ENCODE measurements at regions not wholly inside any gene's neighbourhood (a gene's known extent, or its start where the extent isn't known, plus 50 kb on each side); places are given as distances from the start of the nearest gene placed in this dataset.
"Not testable (repeated sequence)": the region's sequence is repeated elsewhere in the genome, so short reads cannot be mapped to it uniquely, and the experiment has no call there.

DNA sequence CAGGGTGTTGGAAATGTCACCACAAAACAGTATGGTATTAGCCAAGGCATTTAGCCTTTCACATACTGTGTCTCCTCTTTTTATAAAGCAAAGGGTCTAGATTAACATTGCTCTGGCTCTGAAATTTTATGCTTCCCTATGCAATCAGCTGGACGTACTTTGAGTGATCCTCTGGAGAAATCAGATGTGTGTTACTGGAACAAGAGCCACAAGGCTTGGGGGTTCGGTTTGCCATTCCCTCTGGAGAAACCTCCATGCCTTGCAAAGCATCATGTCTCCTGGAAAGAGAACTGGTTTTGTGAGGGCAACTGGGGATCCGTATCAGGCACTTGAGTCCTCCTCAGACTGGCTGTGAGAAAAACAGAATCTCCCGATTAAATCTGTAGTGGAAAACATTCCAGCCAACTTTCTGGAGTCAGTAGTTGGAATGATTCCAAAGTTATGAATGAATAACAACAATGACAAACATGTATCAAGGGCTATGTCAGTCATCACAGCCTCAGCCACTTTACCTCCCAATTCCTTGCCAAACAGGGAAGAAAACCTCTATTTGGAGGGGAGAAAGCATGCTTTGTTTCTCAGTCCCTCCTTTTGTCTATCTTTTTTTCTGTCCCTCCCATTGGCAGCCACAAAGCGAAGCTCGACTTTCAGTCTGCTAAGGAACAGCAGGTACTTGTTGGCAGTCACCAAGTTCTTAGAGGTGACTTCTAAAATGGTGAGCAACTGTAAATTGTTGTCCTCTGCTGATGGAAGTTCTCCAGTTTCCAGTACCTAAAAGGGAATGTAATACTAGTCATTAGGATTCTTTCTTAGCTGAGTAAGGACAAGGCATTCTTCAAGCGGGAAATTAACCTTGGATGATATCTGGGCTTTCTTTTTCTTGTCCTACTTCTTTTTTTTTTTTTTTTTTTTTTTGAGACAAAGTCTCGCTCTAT is 864.8 kb upstream of the AUTS2 start:
- DNase-seq: no peak

DNA sequence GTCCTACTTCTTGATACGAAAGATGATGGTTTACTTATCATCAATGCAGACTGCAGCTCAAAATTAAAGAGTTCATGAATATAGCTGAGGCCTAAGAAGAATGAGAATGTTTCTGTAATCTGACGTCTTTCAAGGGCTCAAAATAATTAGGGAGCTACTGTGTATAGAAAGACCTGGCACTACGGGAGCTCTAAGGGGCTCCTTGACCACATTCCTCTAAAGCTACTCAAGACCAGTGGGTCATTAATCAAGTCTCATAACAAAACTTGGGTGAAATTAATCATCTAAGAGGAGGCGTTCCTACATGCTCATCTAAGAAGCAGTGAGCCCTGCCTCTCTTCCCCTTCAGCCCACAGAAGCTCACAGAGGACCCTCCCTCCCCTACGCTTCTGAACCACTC is 863.8 kb upstream of the AUTS2 start:
- no peak for DNase-seq

DNA sequence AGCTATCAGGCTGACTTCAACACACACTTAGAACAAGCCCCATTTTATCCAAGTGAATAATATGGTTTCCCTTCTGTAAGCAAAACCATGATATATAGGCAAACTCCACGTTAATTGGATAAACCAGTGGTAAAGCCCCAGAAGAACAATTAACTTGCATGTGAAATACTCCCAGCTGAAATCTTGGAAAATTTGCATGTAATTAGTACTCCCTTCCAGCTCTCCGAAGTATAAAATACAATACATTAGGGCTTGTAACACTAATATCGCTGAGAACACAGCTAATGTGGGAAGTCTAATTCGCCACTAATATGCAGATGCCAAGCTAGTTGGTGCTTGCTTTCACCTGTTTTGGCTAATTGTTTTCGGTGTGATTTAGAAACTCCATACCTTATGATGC is 859.0 kb upstream of the AUTS2 start:
- no peak for DNase-seq

DNA sequence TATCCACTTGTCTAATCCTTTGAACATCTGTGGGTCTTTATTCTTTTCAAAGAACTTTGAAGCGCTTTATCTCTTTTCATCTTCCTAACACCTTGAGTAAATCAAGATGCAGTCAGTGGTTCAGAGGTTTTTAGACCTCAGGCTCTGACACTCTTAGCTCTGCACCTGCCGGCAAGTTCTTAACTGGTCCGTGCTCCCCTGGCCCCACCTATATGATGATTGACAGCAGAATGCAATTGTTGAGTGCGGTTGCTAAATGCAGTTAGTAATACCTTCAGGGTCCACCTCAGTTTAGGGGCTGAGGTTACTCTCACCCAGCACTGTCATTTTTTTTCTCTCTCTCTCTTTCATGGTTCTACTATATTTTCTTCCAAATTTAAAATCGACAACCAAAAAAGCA is 854.2 kb upstream of the AUTS2 start:
- no peak for DNase-seq

DNA sequence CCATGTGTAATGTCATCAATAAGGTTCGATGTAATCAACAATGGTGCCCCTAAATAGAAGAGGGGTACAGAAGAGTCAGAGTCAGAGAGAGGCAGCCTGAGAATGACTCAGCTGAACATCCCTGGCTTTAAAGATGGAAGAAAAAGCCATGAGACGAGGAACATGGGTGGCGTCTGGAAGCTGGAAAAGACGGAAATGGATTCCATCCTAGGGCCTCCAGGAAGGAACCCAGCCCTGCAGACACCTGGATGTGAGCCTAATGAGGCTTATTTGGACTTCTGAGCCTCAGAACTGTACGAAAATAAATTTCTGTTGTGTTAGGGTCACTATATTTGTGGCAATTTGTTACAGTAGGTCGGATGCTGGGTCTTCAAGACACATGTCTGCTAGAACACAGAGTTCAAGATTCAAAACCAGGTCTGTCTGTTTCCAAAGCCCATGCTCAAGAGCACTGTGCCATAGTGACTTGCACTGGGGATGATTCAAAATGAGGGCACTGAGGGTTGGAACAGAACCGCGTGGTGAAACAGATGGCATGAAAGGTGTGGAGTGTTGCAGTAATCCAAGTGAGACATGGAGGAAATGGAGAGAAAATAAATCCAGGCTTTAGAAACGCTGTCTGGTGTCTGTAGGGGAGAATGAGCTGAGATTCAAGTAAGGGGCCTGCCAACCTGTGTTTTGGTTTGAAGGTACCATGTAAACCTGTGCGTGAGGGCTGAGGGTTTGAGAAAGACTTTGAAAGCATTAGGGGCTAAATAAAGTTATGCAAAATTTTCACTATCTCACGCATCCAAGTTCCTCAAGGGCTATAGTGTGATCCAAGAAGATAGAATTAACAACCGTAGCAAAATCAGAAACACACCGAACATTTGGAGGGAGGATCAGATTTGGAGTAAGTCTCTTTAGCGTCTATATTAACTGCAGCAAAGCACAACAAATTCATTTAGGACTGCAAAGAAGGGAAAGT is 849.1 kb upstream of the AUTS2 start:
- DNase-seq: no peak

DNA sequence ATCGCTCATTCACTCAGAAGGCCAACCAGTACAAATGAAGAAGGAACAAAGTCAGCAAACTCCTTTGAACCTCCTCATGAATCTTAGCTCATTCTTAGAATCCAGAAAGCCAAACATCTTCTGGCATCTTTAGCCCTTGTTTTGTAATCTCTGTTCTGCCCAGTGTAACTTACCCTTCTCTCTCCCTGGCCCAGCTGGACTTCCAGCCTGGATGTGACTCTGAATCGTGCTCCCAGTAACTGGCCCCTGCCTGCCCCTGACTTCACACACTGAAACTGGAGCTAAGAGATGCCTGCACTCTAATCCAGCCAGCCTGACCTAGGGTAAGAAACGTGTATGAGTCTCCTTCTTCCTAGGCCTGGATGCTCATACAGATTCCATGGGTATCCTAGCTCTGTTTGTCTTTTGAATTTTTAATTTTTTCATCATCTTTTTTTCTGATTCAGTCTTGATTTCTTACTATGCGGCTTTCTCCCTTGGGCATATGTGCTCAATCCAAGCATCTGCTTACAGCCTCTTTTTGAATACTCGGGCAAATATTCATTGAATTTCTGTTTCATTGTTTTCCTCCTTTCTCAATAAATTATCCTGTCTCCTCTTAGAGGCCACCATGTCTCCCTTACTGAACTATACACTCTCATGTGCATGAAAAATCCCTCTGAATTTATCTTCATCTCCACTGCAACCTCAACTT is 845.6 kb upstream of the AUTS2 start:
- DNase-seq: no peak

DNA sequence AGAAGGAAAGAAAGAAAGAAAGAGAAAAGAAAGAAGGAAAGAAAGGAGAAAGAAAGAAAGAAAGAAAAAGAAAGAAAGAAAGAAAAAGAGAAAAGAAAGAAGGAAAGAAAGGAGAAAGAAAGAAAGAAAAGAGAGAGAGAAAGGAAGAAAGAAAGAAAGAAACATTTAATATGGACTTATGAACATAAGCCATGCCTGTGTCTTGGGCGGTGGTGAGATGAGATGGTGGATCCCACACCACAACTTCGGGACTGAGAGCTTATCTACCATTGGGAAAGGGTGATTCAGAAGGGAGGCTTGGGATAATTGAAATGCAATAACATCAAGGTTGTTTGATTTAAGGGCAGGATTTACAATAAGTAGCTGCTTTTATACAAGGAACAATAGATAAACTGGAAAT is 843.9 kb upstream of the AUTS2 start:
- DNase-seq: no peak

DNA sequence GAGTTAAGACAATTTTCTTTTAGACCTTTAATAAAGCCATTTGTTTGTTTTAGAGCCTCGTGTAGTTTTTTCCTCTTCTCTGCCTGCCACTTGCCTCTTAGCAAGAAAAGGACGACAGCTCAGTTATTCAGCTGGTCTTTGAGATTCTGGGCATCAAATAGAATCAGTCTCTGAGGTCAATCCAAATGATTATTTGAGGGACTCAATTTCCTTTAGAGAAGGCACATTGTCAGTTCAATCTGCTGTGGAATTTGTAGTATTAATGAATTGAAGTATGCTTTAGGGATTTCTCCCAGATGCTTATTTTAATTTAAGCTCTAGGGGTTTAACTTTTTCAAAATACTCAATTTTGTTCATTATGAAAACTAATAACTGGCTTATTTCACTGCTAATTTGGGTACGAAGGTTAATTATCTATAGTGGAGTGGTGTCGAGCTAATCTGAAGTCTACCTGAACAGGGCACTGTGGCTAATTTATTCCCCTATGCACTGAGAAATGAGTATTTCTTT is 841.2 kb upstream of the AUTS2 start:
- DNase-seq: no peak

DNA sequence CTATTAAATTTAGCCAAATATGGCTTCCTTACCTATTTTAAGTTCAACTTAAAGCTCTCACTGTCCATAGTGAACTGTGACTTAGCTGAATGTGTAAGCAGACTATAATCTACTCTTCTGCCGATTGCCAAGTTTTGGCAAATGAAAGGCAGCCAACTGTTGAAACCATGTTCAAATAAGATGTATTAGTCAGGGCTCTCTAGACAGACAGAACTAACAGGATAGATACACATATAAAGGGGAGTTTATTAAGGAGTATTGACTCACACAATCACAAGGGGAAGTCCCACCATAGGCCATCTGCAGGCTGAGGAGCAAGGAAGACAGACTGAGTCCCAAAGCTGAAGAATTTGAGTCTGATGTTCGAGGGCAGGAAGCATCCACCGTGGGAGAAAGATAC is 837.7 kb upstream of the AUTS2 start:
- no peak for DNase-seq

DNA sequence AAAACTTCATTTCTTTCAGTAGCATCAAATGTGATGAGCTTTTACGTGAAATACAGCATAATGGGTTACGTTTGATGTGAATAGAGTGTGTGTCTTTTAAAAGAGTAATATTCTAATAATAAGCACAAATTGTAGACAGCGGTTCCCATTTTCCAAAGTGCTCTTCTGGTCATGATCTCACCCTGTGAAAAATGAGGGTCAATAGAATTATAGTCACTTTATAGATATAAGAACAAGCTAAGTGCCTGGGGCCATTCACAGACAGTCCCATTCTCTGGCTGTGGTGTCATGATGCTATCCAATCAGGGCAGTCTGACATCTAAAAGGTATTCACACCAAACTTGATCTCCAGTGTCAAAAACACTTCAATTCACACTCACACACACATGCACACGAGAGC is 830.8 kb upstream of the AUTS2 start:
- DNase-seq: no peak

DNA sequence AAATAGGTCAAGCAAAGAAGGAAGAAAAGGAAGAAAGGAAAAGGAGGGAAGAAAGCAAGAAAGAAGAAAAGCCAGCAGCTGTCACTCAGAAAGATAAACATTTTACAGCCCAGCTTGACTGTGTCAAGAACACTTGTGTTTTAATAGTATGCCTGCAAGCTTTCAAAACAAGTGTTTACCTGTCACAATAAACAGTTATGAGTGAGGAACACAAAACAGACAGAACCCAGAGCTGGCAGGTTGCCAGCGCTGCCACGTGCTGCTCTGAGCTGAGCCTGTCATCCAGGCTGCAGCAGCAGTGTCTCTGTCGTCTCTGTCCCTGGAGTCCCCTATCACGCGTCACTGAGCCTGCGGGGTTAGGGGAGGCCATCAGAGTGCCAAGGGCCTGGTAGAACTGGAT is 827.6 kb upstream of the AUTS2 start:
- DNase-seq: peak in 1 of 2 experiments; percentile 26

DNA sequence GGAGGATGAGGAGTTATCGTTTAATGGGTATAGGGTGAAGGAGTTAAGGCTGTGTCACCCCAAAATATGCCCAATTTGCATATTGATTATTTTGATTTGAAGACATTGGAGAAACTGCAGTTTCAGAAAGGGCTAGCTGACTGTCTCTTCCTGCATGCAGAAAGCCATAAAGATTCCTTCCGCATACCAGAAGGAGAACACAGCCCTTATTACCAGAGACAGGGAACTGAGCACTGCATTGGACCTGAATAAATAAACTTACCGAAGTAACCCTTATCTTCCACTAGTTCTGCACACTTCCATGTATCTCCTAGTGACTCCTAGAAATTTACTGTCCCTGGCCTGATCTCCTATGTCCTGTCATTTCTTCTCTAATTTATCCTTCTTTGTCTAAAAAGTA is 821.9 kb upstream of the AUTS2 start:
- no peak for DNase-seq

DNA sequence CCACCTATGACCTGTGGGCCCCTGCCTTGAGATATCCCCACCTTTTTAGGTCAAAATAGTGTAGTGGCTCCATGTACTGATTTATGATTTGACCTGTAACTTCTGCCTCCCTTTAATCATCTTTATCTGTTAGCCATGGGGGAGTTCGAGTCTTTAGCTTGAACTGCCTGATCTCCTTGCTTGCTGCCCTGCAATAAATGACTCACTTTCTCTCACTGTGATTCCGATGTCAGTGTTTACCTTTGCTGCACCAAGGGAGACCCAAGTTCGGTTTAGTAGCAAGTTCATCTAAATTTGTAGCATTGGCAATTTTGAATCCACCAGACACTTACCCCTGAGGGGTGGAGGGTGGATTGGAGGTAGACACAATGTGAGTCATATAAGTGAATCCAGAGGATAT is 814.6 kb upstream of the AUTS2 start:
- no peak for DNase-seq

DNA sequence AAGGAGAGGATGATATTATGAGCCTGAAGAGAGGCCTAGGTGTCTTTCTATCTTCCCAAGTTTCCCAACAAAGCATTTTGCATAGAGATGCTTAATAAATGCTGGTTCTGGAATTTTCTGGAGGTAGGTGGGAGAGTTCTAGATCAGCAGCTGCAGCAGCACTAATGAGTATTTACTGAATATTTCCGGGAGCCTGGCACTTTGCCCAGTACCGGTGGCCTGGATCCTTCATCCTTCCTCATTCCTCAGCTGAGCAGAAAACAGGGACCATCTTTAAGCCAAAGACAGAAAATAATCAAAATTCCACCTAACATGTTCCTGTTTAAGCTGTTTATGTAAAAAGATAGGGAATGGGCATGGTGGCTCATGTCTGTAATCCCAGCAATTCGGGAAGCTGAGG is 813.2 kb upstream of the AUTS2 start:
- no peak for DNase-seq

DNA sequence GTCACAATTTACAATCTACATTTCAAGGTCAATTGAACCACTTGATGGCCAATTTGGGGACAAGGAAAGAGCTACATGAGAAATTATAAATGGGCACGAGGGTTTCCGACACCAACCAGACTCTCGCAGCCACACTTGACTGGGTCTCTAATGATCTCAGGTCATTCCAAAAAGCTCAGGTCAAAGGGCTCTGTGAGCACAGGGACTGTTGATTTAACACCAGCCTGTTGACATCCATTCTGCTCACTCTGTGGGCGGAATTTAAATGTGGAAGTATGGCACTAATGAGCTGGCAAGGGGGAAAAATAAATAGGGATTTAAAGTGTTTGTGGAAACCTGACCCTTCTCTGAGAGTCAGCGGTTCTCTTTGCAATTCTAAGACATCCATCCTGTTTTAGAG is 810.7 kb upstream of the AUTS2 start:
- no peak for DNase-seq

DNA sequence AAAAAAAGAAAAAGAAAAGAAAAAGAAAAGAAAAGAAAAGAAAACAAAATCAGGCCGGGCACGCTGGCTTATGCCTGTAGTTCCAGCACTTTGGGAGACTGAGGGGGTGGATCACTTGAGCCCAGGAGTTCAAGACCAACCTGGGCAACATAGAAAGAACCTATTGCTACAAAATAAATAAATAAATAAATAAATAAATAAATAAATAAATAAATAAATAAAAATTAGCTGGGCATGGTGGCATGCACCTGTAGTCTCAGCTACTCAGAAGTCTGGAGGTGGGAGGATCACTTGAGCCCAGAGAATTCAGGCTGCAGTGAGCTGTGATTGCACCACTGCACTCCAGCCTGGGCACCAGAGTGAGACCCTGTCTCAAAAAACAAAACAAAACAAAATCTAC is 809.7 kb upstream of the AUTS2 start:
- not testable (repeated sequence) for DNase-seq

DNA sequence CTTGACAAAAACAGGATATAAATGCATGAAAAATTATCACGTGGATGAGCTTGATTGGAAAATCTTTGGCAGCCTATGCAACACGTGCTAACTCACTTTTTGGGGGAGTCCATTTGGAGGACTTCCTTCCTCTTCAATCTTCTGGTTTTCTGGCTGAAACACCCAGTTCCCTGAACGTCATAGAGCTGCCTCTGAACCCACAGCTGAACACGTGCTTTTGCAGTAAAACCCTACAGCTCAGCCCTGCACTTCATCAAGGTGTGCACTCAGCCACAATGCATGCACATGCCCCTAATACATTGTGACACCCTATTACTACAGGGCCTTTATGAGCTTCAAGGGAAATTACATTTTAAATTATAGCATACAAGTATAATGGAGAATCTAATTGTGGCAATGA is 808.7 kb upstream of the AUTS2 start:
- no peak for DNase-seq

DNA sequence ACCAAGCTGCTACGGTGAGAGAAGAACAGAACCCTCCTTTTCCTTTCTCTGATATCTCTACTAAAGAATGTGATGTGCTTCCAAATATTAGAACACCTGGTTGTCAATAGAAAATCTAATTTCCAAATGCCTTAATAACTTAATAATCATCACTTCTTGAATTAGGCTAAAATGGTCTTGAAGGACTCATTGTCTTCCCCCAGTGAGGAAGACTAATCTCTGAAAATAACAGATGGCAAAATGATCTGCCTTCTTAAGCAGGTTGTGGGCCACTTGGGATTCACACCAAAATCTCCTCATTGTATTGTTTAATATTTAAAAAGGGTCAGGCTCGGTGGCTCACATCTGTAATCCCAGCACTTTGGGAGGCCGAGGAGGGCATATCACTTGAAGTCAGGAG is 805.9 kb upstream of the AUTS2 start:
- DNase-seq: no peak

DNA sequence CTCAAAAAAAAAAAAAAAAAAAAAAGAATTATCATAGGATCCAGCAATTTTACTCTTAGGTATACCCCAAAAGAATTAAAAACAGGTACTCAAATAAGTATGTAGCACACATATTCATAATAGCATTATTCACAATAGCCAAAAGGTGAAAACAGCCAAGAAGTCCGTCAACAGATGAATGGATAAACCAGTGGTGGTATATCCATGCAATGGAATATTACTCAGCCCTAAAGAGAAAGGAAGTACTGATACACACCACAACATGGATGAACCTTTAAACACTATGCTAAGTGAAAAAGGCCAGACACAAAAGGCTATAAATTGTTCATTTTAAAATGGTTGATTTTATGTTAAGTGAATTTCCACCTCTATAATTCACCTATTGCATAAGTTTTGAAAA is 804.8 kb upstream of the AUTS2 start:
- DNase-seq: no peak

DNA sequence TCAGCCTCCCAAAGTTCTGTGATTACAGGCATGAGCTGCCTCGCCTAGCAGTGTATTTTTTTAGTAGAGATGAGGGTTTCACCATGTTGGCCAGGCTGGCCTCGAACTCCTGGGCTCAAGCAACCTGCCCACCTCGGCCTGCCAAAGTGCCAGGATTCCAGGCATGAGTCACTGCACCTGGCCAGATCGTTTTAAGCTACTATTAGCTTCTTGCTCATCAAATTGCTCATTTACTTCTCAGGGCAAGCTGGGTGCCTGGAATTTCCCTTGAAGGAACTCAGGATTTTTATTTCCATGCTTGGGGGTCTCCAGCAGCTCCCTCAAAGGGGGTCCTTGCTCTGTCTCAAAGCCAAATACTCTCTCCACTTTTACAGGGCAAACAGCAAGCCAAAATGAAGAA is 798.0 kb upstream of the AUTS2 start:
- no peak for DNase-seq

DNA sequence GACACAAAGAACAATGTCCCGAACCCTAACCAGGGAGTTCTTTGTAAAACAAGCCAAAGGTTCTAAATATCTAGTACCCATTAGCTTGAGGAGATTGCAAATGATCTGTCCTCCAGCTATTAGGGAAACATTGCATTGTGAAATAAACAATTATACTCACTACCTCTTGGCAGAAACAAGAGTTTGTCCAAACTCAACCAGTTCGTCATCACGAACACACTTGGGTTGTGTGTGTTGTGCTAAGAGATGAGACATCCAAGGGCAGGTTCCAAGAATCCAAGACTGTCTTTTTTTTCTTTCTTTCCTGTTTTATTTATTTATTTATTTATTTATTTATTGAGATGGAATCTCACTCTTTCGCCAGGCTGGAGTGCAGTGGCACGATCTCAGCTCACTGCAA is 793.1 kb upstream of the AUTS2 start:
- no peak for DNase-seq

DNA sequence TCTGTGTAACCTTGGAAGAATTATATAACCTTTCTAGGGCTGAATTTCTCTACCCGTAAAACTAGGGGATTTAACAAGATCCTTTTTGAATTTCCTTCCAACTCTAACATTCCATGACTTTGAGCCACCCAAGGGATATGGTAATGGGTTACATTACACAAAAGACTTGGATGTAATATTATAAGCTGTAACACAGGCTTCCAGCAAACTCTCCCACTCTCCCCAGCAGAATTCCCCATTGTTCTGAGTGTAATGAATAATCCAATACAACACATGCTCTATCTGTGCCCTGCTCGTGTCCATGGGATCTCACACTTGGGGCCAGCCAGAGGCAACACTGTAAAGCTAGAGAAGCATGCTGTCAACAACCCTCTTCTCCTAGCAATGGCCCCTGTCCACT is 790.6 kb upstream of the AUTS2 start:
- DNase-seq: no peak

DNA sequence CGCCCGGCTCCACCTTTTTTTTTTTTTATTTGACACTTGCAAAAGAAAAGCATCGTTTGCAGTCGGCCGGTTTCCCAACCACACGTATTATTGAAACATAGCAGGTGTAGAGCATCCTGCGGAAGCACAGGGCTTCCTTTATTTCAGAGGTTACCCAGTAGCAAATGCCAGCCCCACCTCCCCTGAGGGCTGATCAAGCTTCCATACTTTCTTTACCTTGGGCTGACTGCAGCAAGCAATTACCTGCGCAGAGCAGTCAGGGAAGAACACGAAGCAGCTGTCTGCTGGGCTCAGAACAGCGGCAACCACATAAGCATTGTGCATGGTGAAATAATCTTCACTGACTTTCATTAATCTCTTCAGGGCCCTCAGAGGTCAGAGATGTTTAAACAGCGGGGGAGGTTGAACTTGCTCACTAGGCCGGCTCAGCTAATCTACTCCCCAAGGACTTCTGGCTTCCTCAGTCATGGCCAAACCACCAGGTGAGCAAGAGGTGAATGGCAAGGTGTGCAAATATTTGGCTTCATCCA is 784.7 kb upstream of the AUTS2 start:
- no peak for DNase-seq

All from SHP77 (cell line).